Right lobe of liver (tissue), 4 donors: ENCODE measurements at regions not wholly inside any gene's neighbourhood (a gene's known extent, or its start where the extent isn't known, plus 50 kb on each side); places are given as distances from the start of the nearest gene placed in this dataset.

Experiments
- CTCF ChIP-seq, 4 donors: fragments of 200-600 bp in 3 of 4; fragments of 450-650 bp in 1 of 4; IDR thresholded peaks; one replicate each; pipeline versions ENCODE4 v1.5.1 to v1.8.0; 2016 to 2022; ENCODE audit warnings: antibody characterized with exemption in 4 of 4, mild to moderate bottlenecking in 2 of 4
- POLR2A ChIP-seq: fragments of 450-650 bp; IDR thresholded peaks from one replicate; pipeline ENCODE4 v1.6.1; 2017; ENCODE audit warnings: antibody characterized with exemption, mild to moderate bottlenecking
- donor health status: DM: no; HTN: no; CAD: no.
- donor health status: DM: no; HTN: no; CAD: no.
- donor health status: DM: no; HTN: yes; CAD: no.

- TF ChIP-seq CTCF (IDR thresholded peaks at IDR 0.05) (no peak), POLR2A (no peak)
Measured at GRCh38 chr3:195011231-195011834, 259.6 kb downstream of the XXYLT1 start.
